Omental fat pad (tissue), 3 donors: ENCODE measurements at regions not wholly inside any gene's neighbourhood (a gene's known extent, or its start where the extent isn't known, plus 50 kb on each side); places are given as distances from the start of the nearest gene placed in this dataset.

Experiments used
- ATAC-seq: fragments of 150-250 bp; one replicate; pipeline ENCODE4 v1.9.1; 2016; ENCODE audit warnings: mild to moderate bottlenecking, moderate library complexity; ENCODE audit not compliant: low FRiP score
- DNase-seq: peaks from one replicate; pipeline ENCODE4 v3.0.0-alpha.2; 2019; ENCODE audit warnings: low spot score
- CTCF ChIP-seq, 3 donors: fragments of 450-650 bp; IDR thresholded peaks; one replicate each; pipeline ENCODE4 v1.5.1; 2016 to 2017; ENCODE audit warnings: antibody characterized with exemption in 3 of 3, mild to moderate bottlenecking in 3 of 3, moderate library complexity in 2 of 3

- no peak for TF ChIP-seq CTCF (IDR thresholded peaks at IDR 0.05)
- DNase-seq (no peak), ATAC-seq (no peak)
Observed at GRCh38 chr1:118786454-118787155, 201.5 kb downstream of the TBX15 start.

GRCh38 chr1:118785246-118785645 lies 202.9 kb downstream of the TBX15 start:
- DNase-seq (no peak), ATAC-seq (no peak)
- TF ChIP-seq CTCF (IDR thresholded peaks at IDR 0.05): no peak

- TF ChIP-seq CTCF (IDR thresholded peaks at IDR 0.05): no peak
- ATAC-seq (no peak), DNase-seq (no peak)
Observed at GRCh38 chr1:118783095-118783758, 204.9 kb downstream of the TBX15 start.

GRCh38 chr1:118773656-118774055 lies 214.5 kb downstream of the TBX15 start:
- no peak for TF ChIP-seq CTCF (IDR thresholded peaks at IDR 0.05)
- DNase-seq (no peak), ATAC-seq (no peak)

- ATAC-seq: no peak
- no peak for TF ChIP-seq CTCF (IDR thresholded peaks at IDR 0.05)
- no peak for DNase-seq
Observed at GRCh38 chr1:118767971-118768370, 220.2 kb downstream of the TBX15 start.

GRCh38 chr1:118753976-118754375 lies 234.2 kb downstream of the TBX15 start:
- ATAC-seq: no peak
- DNase-seq: no peak

More at GRCh38 chr1:118753976-118754375, 234.2 kb downstream of the TBX15 start:
- no peak for TF ChIP-seq CTCF (IDR thresholded peaks at IDR 0.05)
